ELF-1 (cell line): ENCODE measurements at regions not wholly inside any gene's neighbourhood (a gene's known extent, or its start where the extent isn't known, plus 50 kb on each side); places are given as distances from the start of the nearest gene placed in this dataset.

Experiments
- DNase-seq: peaks from one replicate; pipeline ENCODE4 v3.0.0-alpha.2; 2016; ENCODE audit warnings: low read depth, low spot score

DNA sequence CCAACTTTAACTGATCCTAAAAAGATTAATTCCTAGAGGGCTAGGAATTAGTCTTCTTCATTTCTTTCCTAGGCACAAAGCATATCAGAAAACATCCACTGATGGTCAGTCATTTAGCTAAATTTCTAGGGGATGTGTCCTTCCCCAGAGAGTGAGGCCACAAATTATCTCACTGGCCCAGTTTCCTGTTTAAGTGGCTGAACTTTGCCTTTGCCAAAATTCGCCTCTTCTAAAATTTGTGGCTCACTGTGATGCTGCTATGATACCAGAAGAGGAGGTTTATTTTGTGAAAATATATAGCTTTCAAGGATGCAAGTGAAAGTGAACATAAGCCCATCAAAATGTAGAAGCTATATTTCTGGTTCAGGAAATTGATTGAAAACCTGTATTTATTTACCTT lies 98.1 kb upstream of the FER start:
- DNase-seq, result no peak

DNA sequence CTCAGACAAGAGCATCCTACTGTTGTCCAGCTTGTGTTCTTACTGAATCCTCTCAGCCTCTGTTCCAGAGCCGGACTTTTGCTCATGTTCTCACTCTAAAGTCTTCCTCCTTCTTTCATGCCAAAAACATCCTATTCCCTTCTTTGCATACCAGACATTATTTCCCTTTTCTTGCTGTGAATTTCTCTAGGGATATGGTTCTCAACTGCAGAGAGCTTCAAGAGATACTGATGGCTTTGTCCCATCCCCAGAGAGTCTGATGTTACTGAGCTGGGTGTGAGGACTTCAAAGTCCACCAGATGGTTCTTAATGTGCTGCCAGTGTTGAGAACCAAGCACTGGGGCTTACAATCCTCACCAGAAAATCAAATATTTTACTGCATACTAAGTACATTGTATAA lies 98.6 kb upstream of the FER start:
- DNase-seq, result no peak

DNA sequence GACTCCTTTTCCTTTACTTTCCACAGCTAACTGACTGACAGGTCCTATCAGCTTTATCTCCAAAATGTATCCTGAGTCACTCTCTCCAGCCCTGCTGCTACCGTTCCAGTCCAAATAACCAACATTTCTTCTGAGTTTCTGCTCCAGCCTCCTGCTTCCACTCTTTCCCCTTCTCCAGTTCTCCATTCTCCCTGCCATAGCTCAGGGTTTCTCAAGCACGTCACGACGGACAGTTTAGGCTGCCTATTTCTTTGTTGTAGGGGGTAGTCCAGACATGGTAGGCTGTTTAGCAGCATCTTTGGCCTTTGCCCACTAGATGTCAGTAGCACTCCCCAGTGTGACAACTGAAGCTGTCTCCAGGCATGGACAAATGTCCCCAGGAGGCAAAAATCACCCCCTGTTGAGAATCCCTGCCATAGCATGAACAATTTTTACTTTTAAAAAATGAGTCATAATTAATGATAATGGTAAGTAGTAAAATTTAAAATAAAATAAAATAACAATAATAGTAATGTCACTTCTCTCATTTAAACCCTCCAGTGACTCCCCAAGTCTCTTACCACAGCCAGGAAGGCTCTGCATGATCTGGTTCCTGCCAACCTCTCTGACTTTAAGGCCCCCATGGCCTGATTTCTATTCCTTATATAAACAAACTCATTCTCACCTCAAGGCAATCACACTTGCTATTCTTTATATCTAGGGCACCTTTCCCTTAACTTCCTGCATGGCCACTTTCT lies 105.4 kb upstream of the FER start:
- peak; percentile 86 for DNase-seq

- DNase-seq, result peak; percentile 20
Observed at GRCh38 chr5:108641596-108641995, 106.1 kb upstream of the FER start.

DNA sequence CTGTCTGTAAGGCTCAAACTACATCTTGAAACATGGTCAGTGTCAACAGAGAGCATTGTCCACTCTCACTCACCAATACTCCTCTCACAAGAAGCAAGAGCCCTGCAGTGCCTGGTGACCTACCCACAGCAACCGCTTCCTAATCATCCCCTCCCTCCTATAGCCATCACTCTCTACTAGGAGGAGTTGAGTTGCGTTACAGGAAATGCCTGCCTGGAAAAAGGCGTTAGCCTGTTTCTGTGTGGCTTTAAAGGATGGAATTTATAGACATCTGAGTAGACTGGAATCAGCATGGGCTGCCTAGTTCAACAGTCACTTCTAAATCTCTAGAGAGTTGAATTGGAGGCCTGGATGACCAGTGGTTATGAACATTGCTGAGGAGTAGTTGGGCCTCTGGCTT lies 108.3 kb upstream of the FER start:
- DNase-seq, result peak; percentile 59

DNA sequence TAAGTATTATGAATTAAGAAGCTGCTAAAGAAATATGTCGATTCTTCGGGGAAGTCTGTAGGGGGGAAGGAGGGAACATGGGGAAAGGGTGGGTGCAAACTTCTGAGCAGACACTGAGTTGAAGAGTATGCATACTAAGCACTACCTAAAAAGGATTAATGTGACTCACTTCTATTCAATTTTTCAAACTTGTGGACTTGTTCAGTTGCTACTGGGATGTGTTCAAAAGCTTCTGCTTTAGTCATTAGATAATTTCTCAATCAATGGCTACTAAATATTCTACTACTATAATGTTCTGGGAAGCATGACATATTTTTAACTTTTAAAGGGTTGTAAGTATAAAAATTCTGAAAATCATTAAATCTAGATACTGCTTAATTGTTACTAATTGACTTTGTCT lies 109.7 kb upstream of the FER start:
- no peak for DNase-seq

DNA sequence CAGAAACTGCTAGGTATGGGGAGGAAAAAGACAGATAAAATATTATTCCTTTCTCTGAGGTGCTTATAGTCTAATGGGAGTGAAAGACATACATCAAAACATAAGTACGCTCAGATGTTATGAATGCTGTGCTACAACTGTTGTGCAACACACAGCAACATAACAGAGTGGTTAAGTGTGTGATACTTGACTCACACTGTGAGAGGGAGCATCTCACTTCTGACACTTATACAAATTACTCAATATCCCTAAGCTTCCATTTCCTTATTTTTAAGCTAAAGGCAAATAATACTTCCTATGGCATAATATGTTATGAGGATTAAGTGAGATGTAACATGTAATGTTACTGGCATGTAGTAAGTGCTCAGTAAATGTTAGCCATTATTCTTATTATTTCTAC lies 110.6 kb upstream of the FER start:
- no peak for DNase-seq

GRCh38 chr5:108636135-108636853 lies 111.4 kb upstream of the FER start:
- DNase-seq, result no peak

DNA sequence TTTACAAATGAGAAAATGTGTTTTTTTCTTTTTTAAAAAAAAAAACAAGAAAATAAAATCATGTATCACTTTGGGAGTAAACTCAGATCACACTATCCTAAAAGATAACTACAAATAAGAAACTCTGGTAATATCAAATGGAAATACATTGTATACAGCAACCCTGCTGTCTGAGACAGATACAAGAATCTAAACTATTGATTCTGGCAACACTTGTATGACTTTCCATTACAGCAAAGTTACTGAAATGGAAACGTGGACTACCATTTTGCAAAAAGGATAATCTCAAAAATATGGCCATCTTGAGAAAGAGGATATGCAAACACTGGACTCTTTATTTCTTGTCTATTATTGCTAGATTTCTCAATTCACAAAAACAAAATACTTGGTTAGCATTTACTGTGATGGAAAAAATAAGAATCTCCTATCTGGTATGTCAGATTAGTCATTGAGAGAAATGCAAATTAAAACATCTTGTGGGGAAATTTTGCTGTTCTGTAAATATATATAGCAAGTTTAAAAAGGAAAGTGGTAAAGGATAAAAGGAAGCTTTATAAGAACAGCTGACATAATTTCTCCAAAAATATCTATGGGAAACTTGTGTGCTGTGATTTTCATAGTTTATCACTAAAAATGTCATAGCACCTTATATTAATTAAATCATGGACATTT lies 112.9 kb upstream of the FER start:
- DNase-seq, result no peak

GRCh38 chr5:108634010-108634616 lies 113.6 kb upstream of the FER start:
- no peak for DNase-seq

DNA sequence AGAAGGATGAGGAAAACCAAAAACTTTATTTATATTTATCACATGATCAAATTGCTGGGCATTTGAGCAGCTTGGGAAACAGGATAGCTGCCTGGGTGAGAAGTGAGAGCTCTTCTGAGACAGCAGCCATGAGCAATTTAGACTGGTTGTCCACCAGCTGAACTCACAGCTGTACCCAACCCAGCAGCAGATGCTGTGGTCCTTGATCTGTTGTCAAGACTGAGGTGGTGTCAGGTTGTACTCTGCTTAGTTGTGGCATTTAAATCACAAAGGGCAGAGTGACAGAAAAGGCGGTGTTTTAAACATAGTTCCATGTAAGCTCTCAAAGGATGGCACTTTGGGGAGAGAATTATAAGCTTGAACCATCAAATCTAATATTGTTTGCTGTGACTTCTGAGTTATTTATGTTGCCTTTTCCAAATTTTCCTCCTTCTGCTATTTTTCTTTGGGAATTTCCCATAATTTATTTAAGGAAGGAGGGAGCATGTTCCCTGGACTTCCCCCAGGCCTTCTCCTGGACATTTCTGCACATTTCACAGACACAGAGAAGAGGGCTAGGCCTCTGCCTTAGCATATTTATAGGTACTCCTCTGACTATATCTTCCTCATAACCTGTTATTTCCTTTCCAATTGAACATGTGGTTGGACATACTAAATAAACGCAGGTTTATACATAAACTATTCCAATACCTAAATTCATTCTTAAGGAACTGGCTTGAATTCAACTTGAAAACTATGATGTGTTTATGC lies 117.7 kb upstream of the FER start:
- no peak for DNase-seq

GRCh38 chr5:108625654-108626053 lies 122.0 kb upstream of the FER start:
- no peak for DNase-seq

- no peak for DNase-seq
Observed at GRCh38 chr5:108623826-108624225, 123.9 kb upstream of the FER start.

DNA sequence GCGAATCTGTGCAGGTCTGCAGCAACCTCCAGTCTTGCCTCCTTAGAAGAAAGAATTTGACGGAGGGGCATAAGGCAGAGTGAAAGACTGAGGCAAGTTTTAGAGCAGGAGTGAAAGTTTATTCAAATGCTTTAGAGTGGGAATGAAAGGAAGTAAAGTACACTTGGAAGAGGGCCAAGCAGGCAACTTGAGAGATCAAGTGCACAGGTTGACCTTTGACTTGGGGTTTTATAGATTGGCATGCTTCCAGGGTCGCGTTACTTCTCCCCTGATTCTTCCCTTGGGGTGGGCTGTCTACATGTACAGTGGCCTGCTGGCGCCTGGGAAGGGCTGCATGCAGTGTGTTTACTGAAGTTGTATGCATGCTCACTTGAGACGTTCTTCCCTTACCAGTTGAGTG lies 127.2 kb upstream of the FER start:
- DNase-seq, result no peak

GRCh38 chr5:108619815-108620214 lies 127.9 kb upstream of the FER start:
- no peak for DNase-seq

DNA sequence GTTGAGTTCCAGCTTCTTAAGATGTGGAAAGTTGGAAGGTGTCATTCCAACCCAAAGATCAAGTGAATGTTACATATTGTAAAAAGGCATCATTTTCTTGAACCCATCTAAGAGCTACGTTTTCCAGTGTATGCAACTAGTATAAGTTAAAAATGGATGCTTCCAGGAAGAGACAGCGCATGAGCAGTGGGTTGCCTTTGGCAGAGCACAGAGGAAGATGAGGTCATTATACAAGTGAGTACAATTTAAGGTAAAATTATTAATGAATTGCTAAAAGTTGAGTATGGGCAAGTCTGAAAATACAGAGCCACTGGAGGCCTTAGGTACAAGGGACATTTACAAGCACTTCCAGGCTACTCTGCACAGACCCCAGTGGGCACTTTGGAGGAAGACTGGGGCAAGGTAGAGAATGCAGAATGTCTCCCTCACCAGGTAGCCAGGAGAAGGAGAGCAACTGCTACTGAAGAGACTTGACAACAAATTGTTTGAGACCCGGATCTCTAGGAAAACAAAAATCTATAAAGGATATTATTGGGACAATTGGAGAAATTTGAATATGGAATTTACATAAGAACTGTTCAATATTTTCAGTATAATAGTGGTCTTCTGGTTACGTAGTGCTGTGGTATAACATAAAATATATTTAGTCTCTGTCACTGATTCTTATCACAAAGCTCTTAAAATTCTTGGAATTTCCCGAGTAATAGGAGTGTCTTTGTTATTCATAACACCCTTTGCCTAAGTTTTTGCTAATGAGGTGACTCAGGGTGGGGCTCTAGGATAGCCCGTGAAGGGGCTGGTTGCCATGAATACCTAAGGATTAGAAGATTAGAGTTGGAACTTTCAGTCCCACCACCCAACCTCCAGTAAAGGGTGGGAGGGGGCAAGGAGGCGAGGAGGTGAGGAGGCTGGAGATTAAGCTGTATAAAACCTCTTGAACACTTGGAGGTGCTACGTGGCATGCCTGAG lies 129.9 kb upstream of the FER start:
- peak; percentile 55 for DNase-seq

- no peak for DNase-seq
Observed at GRCh38 chr5:108615216-108615615, 132.5 kb upstream of the FER start.

- DNase-seq, result peak; percentile 29
Observed at GRCh38 chr5:108607421-108607820, 140.3 kb upstream of the FER start.

GRCh38 chr5:108606185-108606584 lies 141.5 kb upstream of the FER start:
- DNase-seq, result no peak

GRCh38 chr5:108602830-108603229 lies 144.9 kb upstream of the FER start:
- DNase-seq, result no peak

DNA sequence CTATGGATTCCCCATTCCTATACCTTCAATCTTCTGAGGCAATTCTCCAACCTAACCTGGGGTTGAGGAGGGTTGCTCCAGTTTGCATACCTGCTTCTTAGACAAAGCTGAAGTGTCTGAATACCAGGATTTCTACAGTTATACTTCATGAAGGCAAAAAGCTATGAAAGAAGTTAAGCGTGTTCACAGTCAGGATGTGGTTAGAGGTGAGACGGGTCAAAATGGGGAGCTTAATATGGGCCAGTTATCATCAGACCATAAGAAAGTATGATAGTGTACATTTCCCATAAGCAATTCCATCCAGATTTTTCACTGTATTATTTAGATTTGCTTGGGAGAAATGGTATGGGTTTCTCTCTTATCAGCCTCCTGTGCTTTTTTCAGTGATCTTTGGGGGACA lies 156.9 kb upstream of the FER start:
- DNase-seq, result no peak
